HCT116 (cell line): ENCODE measurements at regions not wholly inside any gene's neighbourhood (a gene's known extent, or its start where the extent isn't known, plus 50 kb on each side); places are given as distances from the start of the nearest gene placed in this dataset.

Experiments used
- ATAC-seq: fragments of 200-7000 bp; cut with Tn5 transposase; 2 replicates; pipeline ENCODE4 v1.9.1; 2020; ENCODE audit warnings: mild to moderate bottlenecking, moderate library complexity
- BruUV-seq: library from RNA; stranded (reverse); fragments of 400-500 nt; replicated peaks from 2 replicates; lab custom pipeline; 2021; lab: Mats Ljungman, UMichigan
- CTCF ChIA-PET: fragments of 300-600 bp; sonication (Branson Sonifier 250); formaldehyde crosslinking; loops from one replicate; lab custom pipeline; 2021; ENCODE audit warnings: antibody characterized with exemption; lab: Charles Lee
- POLR2A ChIA-PET: fragments of 300-600, 350-600 bp; sonication (Branson Sonifier 250); formaldehyde crosslinking; loops from one replicate; lab custom pipeline; 2021; ENCODE audit warnings: antibody characterized with exemption; lab: Charles Lee
- RAD21 ChIA-PET, 2 experiments: fragments of 300-600 bp; sonication (Branson Sonifier 250); formaldehyde crosslinking; loops; one replicate each; lab custom pipeline; 2023; ENCODE audit warnings: low total read pairs in 2 of 2; ENCODE audit not compliant: uncharacterized antibody in 2 of 2, unreplicated experiment in 2 of 2, low non-redundant PET in 1 of 2; lab: Charles Lee
- DNase-seq: peaks from one replicate; pipeline ENCODE4 v3.0.0-alpha.2; 2010; ENCODE audit warnings: low read depth, low spot score
- H2AFZ ChIP-seq: fragments of 200-600 bp; shearing (Covaris generic), sonication (generic); 2 replicates; pipeline ENCODE4 v1.6.1; 2017; ENCODE audit warnings: low read depth, mixed run types, mixed read lengths, antibody characterized with exemption, low read length; ENCODE audit not compliant: poor library complexity, severe bottlenecking
- H3K27ac ChIP-seq: 2 replicates; pipeline ENCODE4 v1.5.1; 2012; ENCODE audit warnings: low read depth, low read length
- H3K27me3 ChIP-seq: fragments of 200-600 bp; sonication (generic); 2 replicates; pipeline ENCODE4 v1.6.1; 2016; ENCODE audit warnings: mixed run types, low read length, mixed read lengths; ENCODE audit not compliant: insufficient read depth
- H3K36me3 ChIP-seq, 2 experiments: fragments of 200-500 bp in 1 of 2; fragments of 200-600 bp in 1 of 2; sonication (Bioruptor generic) in 1 of 2; sonication (generic) in 1 of 2; 2 replicates each; pipeline versions ENCODE4 v1.5.1 to v1.6.1; 2014 to 2016; ENCODE audit warnings: low read length in 2 of 2, inconsistent platforms in 1 of 2, mixed read lengths in 1 of 2, mixed run types in 1 of 2; ENCODE audit not compliant: insufficient read depth in 2 of 2, control insufficient read depth in 1 of 2
- H3K4me1 ChIP-seq, 2 experiments: fragments of 200-600 bp in 1 of 2; sonication (generic) in 1 of 2; 2 replicates each; pipeline versions ENCODE4 v1.5.1 to v1.6.1; 2012 to 2017; ENCODE audit warnings: low read length in 2 of 2, inconsistent platforms in 1 of 2, mild to moderate bottlenecking in 1 of 2, mixed read lengths in 1 of 2, mixed run types in 1 of 2, moderate library complexity in 1 of 2; ENCODE audit not compliant: insufficient read depth in 2 of 2, control insufficient read depth in 1 of 2
- H3K4me2 ChIP-seq: fragments of 200-600 bp; sonication (generic); 2 replicates; pipeline ENCODE4 v1.6.1; 2017; ENCODE audit warnings: mixed run types, low read length, mixed read lengths
- H3K4me3 ChIP-seq, 2 experiments: fragments of 200-600 bp in 1 of 2; sonication (generic) in 1 of 2; replicated peaks in 1 of 2; 2 replicates each; pipeline ENCODE4 v1.5.1; 2011 to 2016; ENCODE audit warnings: low read length in 2 of 2, control low read depth in 1 of 2, low read depth in 1 of 2, mild to moderate bottlenecking in 1 of 2, mixed read lengths in 1 of 2, mixed run types in 1 of 2
- H3K79me2 ChIP-seq: fragments of 200-600 bp; sonication (generic); 2 replicates; pipeline ENCODE4 v1.6.1; 2017; ENCODE audit warnings: mild to moderate bottlenecking, mixed run types, low read length, moderate library complexity, mixed read lengths; ENCODE audit not compliant: insufficient read depth
- H3K9ac ChIP-seq: fragments of 200-600 bp; sonication (generic); 2 replicates; pipeline ENCODE4 v1.6.1; 2016; ENCODE audit warnings: low read length, mixed read lengths
- H3K9me2 ChIP-seq: fragments of 200-600 bp; sonication (generic), shearing (Covaris generic); 2 replicates; pipeline ENCODE4 v1.6.1; 2017; ENCODE audit warnings: mixed run types, mild to moderate bottlenecking, moderate library complexity; ENCODE audit not compliant: insufficient read depth
- H3K9me3 ChIP-seq, 2 experiments: fragments of 200-500 bp in 1 of 2; fragments of 200-600 bp in 1 of 2; sonication (Bioruptor generic) in 1 of 2; sonication (generic) in 1 of 2; 2 replicates each; pipeline ENCODE4 v1.6.1; 2014 to 2017; ENCODE audit warnings: low read length in 2 of 2, mixed read lengths in 2 of 2, inconsistent platforms in 1 of 2, low read depth in 1 of 2, mild to moderate bottlenecking in 1 of 2, mixed run types in 1 of 2, moderate library complexity in 1 of 2; ENCODE audit not compliant: control insufficient read depth in 1 of 2, insufficient read depth in 1 of 2
- H4K20me1 ChIP-seq: fragments of 200-600 bp; sonication (generic), shearing (Covaris generic); 2 replicates; pipeline ENCODE4 v1.6.1; 2017; ENCODE audit warnings: mixed run types, mild to moderate bottlenecking, moderate library complexity; ENCODE audit not compliant: insufficient read depth
- ELF1 ChIP-seq: IDR thresholded peaks from 2 replicates; pipeline ENCODE4 v1.6.1; 2012; ENCODE audit warnings: low read depth, borderline replicate concordance
- POLR2A ChIP-seq: IDR thresholded peaks from 2 replicates; pipeline ENCODE4 v1.7.0; 2011; ENCODE audit warnings: borderline replicate concordance; ENCODE audit not compliant: insufficient read depth, insufficient read length; ENCODE audit errors: extremely low read depth
- ZBTB33 ChIP-seq: IDR thresholded peaks from 2 replicates; pipeline ENCODE4 v1.6.1; 2011; ENCODE audit warnings: mild to moderate bottlenecking, low read length, moderate library complexity; ENCODE audit not compliant: insufficient replicate concordance; ENCODE audit errors: extremely low read depth
- intact Hi-C: fragments of 100-400 bp; cut with micrococcal nuclease; formaldehyde crosslinking; loops from 2 replicates; pipeline ENCODE4 v1.10.0; 2022

- no peak for TF ChIP-seq ZBTB33
- no peak for TF ChIP-seq ELF1
Observed at GRCh38 chr11:115557681-115558080, 53.5 kb upstream of the CADM1 start (continued).

GRCh38 chr11:115556984-115557383, 52.8 kb upstream of the CADM1 start:
- H3K27ac ChIP-seq: no peak overlapping the region
- CTCF ChIA-PET: no interaction called here
- ATAC-seq: no peak
- no peaks in the 10 kb centered on the region for H4K20me1 ChIP-seq
- no peaks in the 10 kb centered on the region for H3K9me2 ChIP-seq
- no peaks in the 10 kb centered on the region for H3K36me3 ChIP-seq
- no peak overlapping the region for H3K4me3 ChIP-seq
- BruUV-seq: no TSS peak
- H3K9me3 ChIP-seq: peaks cover 0 to 17% of the 10 kb centered on the region in 2 experiments; a peak in 2 of 4 replicates
- H3K9ac ChIP-seq: no peak overlapping the region
- RAD21 ChIA-PET: no interaction called here
- intact Hi-C loops: no loop called here
- no peak overlapping the region for H3K4me2 ChIP-seq
- no peak for DNase-seq
- TF ChIP-seq ELF1 (no peak), POLR2A (no peak), ZBTB33 (no peak)
- H3K27me3 ChIP-seq: no peaks in the 10 kb centered on the region
- no peak overlapping the region for H2AFZ ChIP-seq
- no peaks in the 10 kb centered on the region for H3K4me1 ChIP-seq
- POLR2A ChIA-PET: no interaction called here
- no peaks in the 10 kb centered on the region for H3K79me2 ChIP-seq
